Left kidney (tissue), 1 donor: ENCODE measurements at regions not wholly inside any gene's neighbourhood (a gene's known extent, or its start where the extent isn't known, plus 50 kb on each side); places are given as distances from the start of the nearest gene placed in this dataset.
A peak's percentile ranks its signal among the peaks of the same experiment; 100 is the strongest.

ENCODE experiments used
- DNase-seq: peaks from one replicate; pipeline ENCODE4 v3.0.0-alpha.2; 2013

GRCh38 chr10:121241337-121241736 lies 356.9 kb downstream of the FGFR2 start:
- DNase-seq, result no peak

- DNase-seq, result no peak
Measured at GRCh38 chr10:121242741-121243608, 355.3 kb downstream of the FGFR2 start.

- DNase-seq, result no peak
Measured at GRCh38 chr10:121243609-121244241, 354.5 kb downstream of the FGFR2 start.

GRCh38 chr10:121244818-121245217 lies 353.4 kb downstream of the FGFR2 start:
- peak; percentile 57 for DNase-seq

- DNase-seq, result no peak
Measured at GRCh38 chr10:121245754-121246153, 352.5 kb downstream of the FGFR2 start.

GRCh38 chr10:121248266-121248665 lies 350.0 kb downstream of the FGFR2 start:
- no peak for DNase-seq

GRCh38 chr10:121250995-121251764 lies 347.1 kb downstream of the FGFR2 start:
- DNase-seq, result no peak

GRCh38 chr10:121252756-121253155 lies 345.5 kb downstream of the FGFR2 start:
- no peak for DNase-seq

GRCh38 chr10:121260377-121260776 lies 337.9 kb downstream of the FGFR2 start:
- no peak for DNase-seq

GRCh38 chr10:121261665-121262064 lies 336.6 kb downstream of the FGFR2 start:
- DNase-seq, result no peak

- no peak for DNase-seq
Measured at GRCh38 chr10:121262774-121263430, 335.3 kb downstream of the FGFR2 start.

GRCh38 chr10:121263431-121263783 lies 334.8 kb downstream of the FGFR2 start:
- no peak for DNase-seq

- no peak for DNase-seq
Measured at GRCh38 chr10:121265360-121266123, 332.7 kb downstream of the FGFR2 start.

GRCh38 chr10:121266370-121266769 lies 331.9 kb downstream of the FGFR2 start:
- DNase-seq, result no peak

GRCh38 chr10:121267236-121268003 lies 330.8 kb downstream of the FGFR2 start:
- no peak for DNase-seq

- no peak for DNase-seq
Measured at GRCh38 chr10:121268363-121268762, 329.9 kb downstream of the FGFR2 start.

GRCh38 chr10:121268863-121269432 lies 329.3 kb downstream of the FGFR2 start:
- DNase-seq, result no peak

GRCh38 chr10:121270906-121271305 lies 327.3 kb downstream of the FGFR2 start:
- DNase-seq, result no peak

GRCh38 chr10:121276046-121276445 lies 322.2 kb downstream of the FGFR2 start:
- no peak for DNase-seq

GRCh38 chr10:121276822-121277221 lies 321.4 kb downstream of the FGFR2 start:
- no peak for DNase-seq
